Heart left ventricle (tissue), 13 donors: ENCODE measurements at regions not wholly inside any gene's neighbourhood (a gene's known extent, or its start where the extent isn't known, plus 50 kb on each side); places are given as distances from the start of the nearest gene placed in this dataset.

ENCODE experiments used
- CTCF ChIP-seq, 12 donors: fragments of 200-600 bp; sonication (generic) in 4 of 12; IDR thresholded peaks; one replicate each; pipeline versions ENCODE4 v1.5.0 to v1.8.0; 2018 to 2022; ENCODE audit warnings: antibody characterized with exemption in 12 of 12, mild to moderate bottlenecking in 5 of 12
- POLR2A ChIP-seq, 2 donors: fragments of 450-650 bp; IDR thresholded peaks; one replicate each; pipeline ENCODE4 v1.6.1; 2017; ENCODE audit warnings: antibody characterized with exemption in 2 of 2, mild to moderate bottlenecking in 2 of 2, moderate library complexity in 2 of 2
- donor health status: ischemic (EF 13 %, LVEDD 7.1; RV severe dilation, severe dysfunction).
- donor health status: DM: no; HTN: yes; CAD: no.
- donor health status: DM: no; HTN: no; CAD: no.
- donor health status: ischemic (EF 25% LVEDD 6.9; RV normal size, moderate dysfunction).
- donor health status: ischemic (EF 25% LVEDD 5.7; RV mildly dilated, moderate dysfunction).
- donor health status: ischemic (EF 35%, LVEDD 5.7; RV mildly dilated, moderate dysfunction).
- donor health status: nonischemic (EF 11% LVEDD 7.7; RV severe dilation, severe dysfunction).
- donor health status: DM: yes; HTN: yes; CAD: no.
- donor health status: PGD.
- donor health status: ischemic (EF 29% LVEDD 5.4; RV normal size, mild dysfunction).
- donor health status: nonischemic (EF 23%, LVEDD 6.1; RV moderate dilation, normal function).

- TF ChIP-seq CTCF (IDR thresholded peaks at IDR 0.05) (no peak), POLR2A (IDR thresholded peaks at IDR 0.05) (no peak)
These were observed 82.1 kb upstream of the FOXN2 start for GRCh38 chr2:48232351-48232750.
